ENCODE measurements at regions not wholly inside any gene's neighbourhood (a gene's known extent, or its start where the extent isn't known, plus 50 kb on each side); places are given as distances from the start of the nearest gene placed in this dataset.

GRCh38 chr7:132072873-132073272 is 503.4 kb downstream of the PLXNA4 start:
- H3K27me3 Mint-ChIP-seq (ENCODE audit: low read depth), result peaks cover 7% of the 10 kb centered on the region
- H3K4me3 Mint-ChIP-seq, result no peak overlapping the region
- H3K27ac Mint-ChIP-seq (ENCODE audit: unreplicated experiment), result no peak overlapping the region
- DNase-seq (ENCODE audit: low read depth, low spot score), result no peak
- no peaks in the 10 kb centered on the region for H3K36me3 Mint-ChIP-seq (ENCODE audit: low read depth)
- no peak for TF ChIP-seq CTCF (conservative IDR thresholded peaks at IDR 0.05)
- H3K9me3 Mint-ChIP-seq, result no peaks in the 10 kb centered on the region
- peaks cover 6% of the 10 kb centered on the region for H3K4me1 Mint-ChIP-seq

- Mint-ChIP-seq H3K27ac (ENCODE audit: unreplicated experiment) (no peak overlapping the region), H3K36me3 (ENCODE audit: low read depth) (no peaks in the 10 kb centered on the region), H3K4me3 (no peak overlapping the region), H3K4me1 (peaks cover 7% of the 10 kb centered on the region), H3K9me3 (no peaks in the 10 kb centered on the region), H3K27me3 (ENCODE audit: low read depth) (peaks cover 7% of the 10 kb centered on the region)
- DNase-seq (ENCODE audit: low read depth, low spot score), result no peak
- no peak for TF ChIP-seq CTCF (conservative IDR thresholded peaks at IDR 0.05)
Measured at GRCh38 chr7:132072165-132072564, 504.1 kb downstream of the PLXNA4 start.

GRCh38 chr7:132069306-132069705 is 507.0 kb downstream of the PLXNA4 start:
- Mint-ChIP-seq H3K36me3 (ENCODE audit: low read depth) (no peaks in the 10 kb centered on the region), H3K9me3 (no peaks in the 10 kb centered on the region), H3K4me1 (peaks cover 14% of the 10 kb centered on the region), H3K27ac (ENCODE audit: unreplicated experiment) (no peak overlapping the region), H3K4me3 (no peak overlapping the region), H3K27me3 (ENCODE audit: low read depth) (peaks cover 2% of the 10 kb centered on the region)
- no peak for TF ChIP-seq CTCF (conservative IDR thresholded peaks at IDR 0.05)
- DNase-seq (ENCODE audit: low read depth, low spot score), result no peak

- DNase-seq (ENCODE audit: low read depth, low spot score), result no peak
- Mint-ChIP-seq H3K27ac (ENCODE audit: unreplicated experiment) (no peak overlapping the region), H3K27me3 (ENCODE audit: low read depth) (peaks cover 2% of the 10 kb centered on the region), H3K36me3 (ENCODE audit: low read depth) (no peaks in the 10 kb centered on the region), H3K9me3 (no peaks in the 10 kb centered on the region), H3K4me1 (peaks cover 14% of the 10 kb centered on the region), H3K4me3 (no peak overlapping the region)
- TF ChIP-seq CTCF (conservative IDR thresholded peaks at IDR 0.05), result no peak
Measured at GRCh38 chr7:132066761-132067171, 509.5 kb downstream of the PLXNA4 start.

- H3K4me3 Mint-ChIP-seq, result no peak overlapping the region
- no peaks in the 10 kb centered on the region for H3K36me3 Mint-ChIP-seq (ENCODE audit: low read depth)
- no peak overlapping the region for H3K27ac Mint-ChIP-seq (ENCODE audit: unreplicated experiment)
Measured at GRCh38 chr7:132065989-132066603, 509.7 kb upstream of the PODXL start.

More at GRCh38 chr7:132065989-132066603, 509.7 kb upstream of the PODXL start:
- H3K9me3 Mint-ChIP-seq, result no peaks in the 10 kb centered on the region
- peaks cover 2% of the 10 kb centered on the region for H3K27me3 Mint-ChIP-seq (ENCODE audit: low read depth)
- TF ChIP-seq CTCF (conservative IDR thresholded peaks at IDR 0.05), result no peak
- peaks cover 14% of the 10 kb centered on the region for H3K4me1 Mint-ChIP-seq
- no peak for DNase-seq (ENCODE audit: low read depth, low spot score)

Data from neural crest cell (in vitro differentiated cells).